K562 (cell line): ENCODE measurements at regions not wholly inside any gene's neighbourhood (a gene's known extent, or its start where the extent isn't known, plus 50 kb on each side); places are given as distances from the start of the nearest gene placed in this dataset.

Source experiments
- ATAC-seq: fragments of 200-7000 bp; cut with Tn5 transposase; 3 replicates; pipeline ENCODE4 v1.9.1; 2020; ENCODE audit warnings: moderate library complexity
- BruUV-seq: library from RNA; stranded (reverse); fragments of 400-500 nt; replicated peaks from 2 replicates; lab custom pipeline; 2021; lab: Mats Ljungman, UMichigan
- CTCF ChIA-PET: fragments of 300-600 bp; formaldehyde crosslinking; extraction: SDS; loops from one replicate; lab custom pipeline; 2021; ENCODE audit warnings: low intra/inter-chr PET ratio; lab: Yijun Ruan, JAX
- POLR2A ChIA-PET: fragments of 300-600, 350-650 bp; sonication (Branson Sonifier 250); formaldehyde crosslinking; extraction: SDS; loops from one replicate; lab custom pipeline; 2021; ENCODE audit warnings: antibody characterized with exemption, inconsistent platforms; lab: Yijun Ruan, JAX
- DNase-seq, 4 experiments: peaks; one replicate each; pipeline versions ENCODE4 v3.0.0 to v3.0.0-alpha.2; 2011 to 2018; ENCODE audit warnings: low spot score in 3 of 4, mixed read lengths in 3 of 4; ENCODE audit errors: extremely low read depth in 1 of 4
- FAIRE-seq: peaks from 2 replicates; lab custom pipeline; 2011; peaks lifted over from hg19 to GRCh38; lab: Jason Lieb, UNC
- H2AFZ ChIP-seq: 2 replicates; pipeline ENCODE4 v1.6.0; 2011; ENCODE audit warnings: low read depth, low read length, control low read depth, inconsistent platforms
- H3K27ac ChIP-seq: fragments of 200-600 bp; 3 replicates; pipeline ENCODE4 v1.8.0; 2011; ENCODE audit warnings: low read depth, mild to moderate bottlenecking, control low read depth, inconsistent platforms, low read length, moderate library complexity, mixed read lengths; ENCODE audit errors: extremely low read depth
- H3K27me3 ChIP-seq, 2 experiments: fragments of 300-600 bp in 1 of 2; 2 replicates in 1 of 2; 3 replicates in 1 of 2; pipeline versions ENCODE4 v1.6.0 to v1.8.0; 2011; ENCODE audit warnings: inconsistent platforms in 2 of 2, low read length in 2 of 2, mild to moderate bottlenecking in 1 of 2, mixed read lengths in 1 of 2, moderate library complexity in 1 of 2; ENCODE audit not compliant: control insufficient read depth in 2 of 2, insufficient read depth in 2 of 2
- H3K36me3 ChIP-seq: fragments of 300-600 bp; 3 replicates; pipeline ENCODE4 v1.8.0; 2011; ENCODE audit warnings: mild to moderate bottlenecking, low read length, inconsistent platforms; ENCODE audit not compliant: control insufficient read depth, insufficient read depth
- H3K4me1 ChIP-seq, 2 experiments: fragments of 200-600 bp in 1 of 2; replicated peaks in 1 of 2; 2 replicates in 1 of 2; 3 replicates in 1 of 2; pipeline versions ENCODE4 v1.5.1 to v1.8.0; 2011; ENCODE audit warnings: inconsistent platforms in 2 of 2, low read length in 2 of 2, mild to moderate bottlenecking in 1 of 2, mixed read lengths in 1 of 2, moderate library complexity in 1 of 2; ENCODE audit not compliant: control insufficient read depth in 2 of 2, insufficient read depth in 2 of 2
- H3K4me2 ChIP-seq: 2 replicates; pipeline ENCODE4 v1.6.1; 2011; ENCODE audit warnings: low read length, control low read depth, inconsistent platforms, mixed read lengths; ENCODE audit not compliant: insufficient read depth
- H3K4me3 ChIP-seq: fragments of 200-600 bp; sonication (generic), shearing (Covaris generic); 2 replicates; pipeline ENCODE4 v1.5.1; 2016; ENCODE audit warnings: control low read depth, inconsistent platforms
- H3K79me2 ChIP-seq: fragments of 200-600 bp; 3 replicates; pipeline ENCODE4 v1.8.0; 2011; ENCODE audit warnings: low read length, inconsistent platforms; ENCODE audit not compliant: control insufficient read depth, insufficient read depth
- H3K9ac ChIP-seq, 2 experiments: 2 replicates each; pipeline versions ENCODE4 v1.6.0 to v1.6.1; 2011; ENCODE audit warnings: low read depth in 2 of 2, low read length in 2 of 2, control low read depth in 1 of 2, inconsistent platforms in 1 of 2, mild to moderate bottlenecking in 1 of 2, mixed read lengths in 1 of 2; ENCODE audit not compliant: insufficient read depth in 1 of 2
- H3K9me1 ChIP-seq: one replicate; pipeline ENCODE4 v1.6.0; 2011; ENCODE audit warnings: inconsistent platforms, mild to moderate bottlenecking, low read length, moderate library complexity; ENCODE audit not compliant: control insufficient read depth, insufficient read depth
- H3K9me3 ChIP-seq: replicated peaks from 2 replicates; pipeline ENCODE4 v1.5.1; 2011; ENCODE audit warnings: low read depth, low read length, inconsistent platforms; ENCODE audit not compliant: control insufficient read depth, insufficient read depth
- H4K20me1 ChIP-seq: replicated peaks from 2 replicates; pipeline ENCODE4 v1.6.1; 2011; ENCODE audit warnings: low read length, inconsistent platforms, mixed read lengths; ENCODE audit not compliant: control insufficient read depth, insufficient read depth
- HMG20A ChIP-seq: fragments of 450-650 bp; formaldehyde crosslinking; conservative IDR thresholded peaks from 2 replicates; pipeline ENCODE4 v1.4.0; 2020; ENCODE audit warnings: mild to moderate bottlenecking, mixed read lengths
- KDM1A ChIP-seq, 2 experiments: fragments of 450-650 bp; IDR thresholded peaks; 2 replicates each; pipeline ENCODE4 v1.6.1; 2016; ENCODE audit warnings: mild to moderate bottlenecking in 2 of 2
- PHF8 ChIP-seq: fragments of 200-600 bp; sonication (generic); IDR thresholded peaks from 2 replicates; pipeline ENCODE4 v1.6.1; 2012; ENCODE audit warnings: mixed run types, mild to moderate bottlenecking, inconsistent platforms, low read length, moderate library complexity, borderline replicate concordance
- PYGO2 ChIP-seq: fragments of 450-650 bp; IDR thresholded peaks from 2 replicates; pipeline ENCODE4 v1.6.1; 2016; ENCODE audit warnings: mild to moderate bottlenecking, missing genetic modification characterization, moderate library complexity, missing compliant biosample characterization
- TBP ChIP-seq: optimal IDR thresholded peaks from 2 replicates; pipeline ENCODE3; 2011; ENCODE audit warnings: low read depth, low read length, improper control_type of control experiment
- ZBTB1 ChIP-seq: sonication (generic); formaldehyde crosslinking; IDR thresholded peaks from 2 replicates; pipeline ENCODE4 v1.8.1; 2023; ENCODE audit warnings: missing genetic modification reagents, low read depth, mild to moderate bottlenecking, borderline replicate concordance
- WGBS: fragments of 100-300 bp; shearing (Covaris generic); methylation state at CpG from one replicate; pipeline ENCODE4 v1.1.6; 2016; ENCODE audit warnings: low coverage, mixed read lengths; ENCODE audit not compliant: insufficient coverage; ENCODE audit errors: missing lambda C conversion rate; 5-methylcytosine and 5-hydroxymethylcytosine counted together
- in situ Hi-C: fragments of 300-500 bp; cut with MboI; formaldehyde crosslinking; loops from 4 replicates; pipeline ENCODE4 v1.15.0; 2018; ENCODE audit warnings: inconsistent platforms, mixed read lengths
- intact Hi-C: fragments of 100-400 bp; cut with micrococcal nuclease; formaldehyde crosslinking; loops from 2 replicates; pipeline ENCODE4 v1.14.2; 2022
- TF ChIP-seq, protein P1 (sequence below): fragments of 450-650 bp; IDR thresholded peaks from 2 replicates; pipeline ENCODE4 v1.6.1; 2017; ENCODE audit warnings: antibody characterized with exemption, mild to moderate bottlenecking
- TF ChIP-seq, protein P2 (sequence below): fragments of 250-450 bp; sonication (Bioruptor Pico); IDR thresholded peaks from 2 replicates; pipeline ENCODE4 v1.4.0; 2020
- TF ChIP-seq, protein P3 (sequence below): fragments of 250-450 bp; sonication (Bioruptor Pico); IDR thresholded peaks from 2 replicates; pipeline ENCODE4 v1.5.0; 2022; ENCODE audit warnings: mild to moderate bottlenecking

DNA sequence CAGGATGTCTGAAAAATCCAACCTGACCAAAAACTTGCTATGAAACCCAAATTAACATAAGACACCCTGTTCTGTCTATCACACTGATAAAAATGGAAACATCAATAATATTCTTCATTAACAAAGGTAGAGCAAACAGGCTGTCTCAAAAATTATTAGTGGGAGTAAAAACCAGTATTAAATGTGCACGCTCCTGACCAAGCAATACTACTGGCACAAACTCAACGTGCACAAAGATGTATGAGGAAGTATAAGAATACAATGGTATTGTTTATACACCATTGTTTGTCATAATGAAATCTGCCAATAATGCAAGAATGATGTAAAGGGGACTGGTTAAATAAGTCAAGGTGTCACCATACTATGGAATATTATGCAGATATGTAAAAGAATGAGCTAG is 288.5 kb downstream of the MN1 start:
- H3K9me3 ChIP-seq = no peaks in the 10 kb centered on the region
- no peaks in the 10 kb centered on the region for H4K20me1 ChIP-seq
- H3K4me2 ChIP-seq = no peak overlapping the region
- H3K4me1 ChIP-seq = no peaks in the 10 kb centered on the region
- in situ Hi-C loops (no loop called here), intact Hi-C loops (no loop called here)
- H3K9ac ChIP-seq = no peak overlapping the region
- no peaks in the 10 kb centered on the region for H3K27me3 ChIP-seq
- no TSS peak for BruUV-seq
- 0% methylated on average over 2 of the region's 2 CpGs for WGBS
- FAIRE-seq (no peak), ATAC-seq (no peak), DNase-seq (no peak)
- no peak overlapping the region for H3K27ac ChIP-seq
- no peaks in the 10 kb centered on the region for H3K36me3 ChIP-seq
- ChIA-PET CTCF (no interaction called here), POLR2A (no interaction called here)
- TF ChIP-seq HMG20A (CRISPR knock-in tag) (no peak), PHF8 (no peak), PYGO2 (tag) (no peak), KDM1A (IDR thresholded peaks at IDR 0.05) (no peak), ZBTB1 (CRISPR knock-in tag) (no peak), TBP (no peak)
- TF ChIP-seq, protein P1, sequence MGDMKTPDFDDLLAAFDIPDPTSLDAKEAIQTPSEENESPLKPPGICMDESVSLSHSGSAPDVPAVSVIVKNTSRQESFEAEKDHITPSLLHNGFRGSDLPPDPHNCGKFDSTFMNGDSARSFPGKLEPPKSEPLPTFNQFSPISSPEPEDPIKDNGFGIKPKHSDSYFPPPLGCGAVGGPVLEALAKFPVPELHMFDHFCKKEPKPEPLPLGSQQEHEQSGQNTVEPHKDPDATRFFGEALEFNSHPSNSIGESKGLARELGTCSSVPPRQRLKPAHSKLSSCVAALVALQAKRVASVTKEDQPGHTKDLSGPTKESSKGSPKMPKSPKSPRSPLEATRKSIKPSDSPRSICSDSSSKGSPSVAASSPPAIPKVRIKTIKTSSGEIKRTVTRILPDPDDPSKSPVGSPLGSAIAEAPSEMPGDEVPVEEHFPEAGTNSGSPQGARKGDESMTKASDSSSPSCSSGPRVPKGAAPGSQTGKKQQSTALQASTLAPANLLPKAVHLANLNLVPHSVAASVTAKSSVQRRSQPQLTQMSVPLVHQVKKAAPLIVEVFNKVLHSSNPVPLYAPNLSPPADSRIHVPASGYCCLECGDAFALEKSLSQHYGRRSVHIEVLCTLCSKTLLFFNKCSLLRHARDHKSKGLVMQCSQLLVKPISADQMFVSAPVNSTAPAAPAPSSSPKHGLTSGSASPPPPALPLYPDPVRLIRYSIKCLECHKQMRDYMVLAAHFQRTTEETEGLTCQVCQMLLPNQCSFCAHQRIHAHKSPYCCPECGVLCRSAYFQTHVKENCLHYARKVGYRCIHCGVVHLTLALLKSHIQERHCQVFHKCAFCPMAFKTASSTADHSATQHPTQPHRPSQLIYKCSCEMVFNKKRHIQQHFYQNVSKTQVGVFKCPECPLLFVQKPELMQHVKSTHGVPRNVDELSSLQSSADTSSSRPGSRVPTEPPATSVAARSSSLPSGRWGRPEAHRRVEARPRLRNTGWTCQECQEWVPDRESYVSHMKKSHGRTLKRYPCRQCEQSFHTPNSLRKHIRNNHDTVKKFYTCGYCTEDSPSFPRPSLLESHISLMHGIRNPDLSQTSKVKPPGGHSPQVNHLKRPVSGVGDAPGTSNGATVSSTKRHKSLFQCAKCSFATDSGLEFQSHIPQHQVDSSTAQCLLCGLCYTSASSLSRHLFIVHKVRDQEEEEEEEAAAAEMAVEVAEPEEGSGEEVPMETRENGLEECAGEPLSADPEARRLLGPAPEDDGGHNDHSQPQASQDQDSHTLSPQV = no peak
- TF ChIP-seq, protein P2, sequence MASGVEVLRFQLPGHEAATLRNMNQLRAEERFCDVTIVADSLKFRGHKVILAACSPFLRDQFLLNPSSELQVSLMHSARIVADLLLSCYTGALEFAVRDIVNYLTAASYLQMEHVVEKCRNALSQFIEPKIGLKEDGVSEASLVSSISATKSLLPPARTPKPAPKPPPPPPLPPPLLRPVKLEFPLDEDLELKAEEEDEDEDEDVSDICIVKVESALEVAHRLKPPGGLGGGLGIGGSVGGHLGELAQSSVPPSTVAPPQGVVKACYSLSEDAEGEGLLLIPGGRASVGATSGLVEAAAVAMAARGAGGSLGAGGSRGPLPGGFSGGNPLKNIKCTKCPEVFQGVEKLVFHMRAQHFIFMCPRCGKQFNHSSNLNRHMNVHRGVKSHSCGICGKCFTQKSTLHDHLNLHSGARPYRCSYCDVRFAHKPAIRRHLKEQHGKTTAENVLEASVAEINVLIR (CRISPR knock-in tag) = no peak
- TF ChIP-seq, protein P3, sequence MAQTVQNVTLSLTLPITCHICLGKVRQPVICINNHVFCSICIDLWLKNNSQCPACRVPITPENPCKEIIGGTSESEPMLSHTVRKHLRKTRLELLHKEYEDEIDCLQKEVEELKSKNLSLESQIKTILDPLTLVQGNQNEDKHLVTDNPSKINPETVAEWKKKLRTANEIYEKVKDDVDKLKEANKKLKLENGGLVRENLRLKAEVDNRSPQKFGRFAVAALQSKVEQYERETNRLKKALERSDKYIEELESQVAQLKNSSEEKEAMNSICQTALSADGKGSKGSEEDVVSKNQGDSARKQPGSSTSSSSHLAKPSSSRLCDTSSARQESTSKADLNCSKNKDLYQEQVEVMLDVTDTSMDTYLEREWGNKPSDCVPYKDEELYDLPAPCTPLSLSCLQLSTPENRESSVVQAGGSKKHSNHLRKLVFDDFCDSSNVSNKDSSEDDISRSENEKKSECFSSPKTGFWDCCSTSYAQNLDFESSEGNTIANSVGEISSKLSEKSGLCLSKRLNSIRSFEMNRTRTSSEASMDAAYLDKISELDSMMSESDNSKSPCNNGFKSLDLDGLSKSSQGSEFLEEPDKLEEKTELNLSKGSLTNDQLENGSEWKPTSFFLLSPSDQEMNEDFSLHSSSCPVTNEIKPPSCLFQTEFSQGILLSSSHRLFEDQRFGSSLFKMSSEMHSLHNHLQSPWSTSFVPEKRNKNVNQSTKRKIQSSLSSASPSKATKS (CRISPR knock-in tag) = no peak
- H3K4me3 ChIP-seq = no peak overlapping the region
- no peak overlapping the region for H2AFZ ChIP-seq
- H3K79me2 ChIP-seq = no peaks in the 10 kb centered on the region
- no peaks in the 10 kb centered on the region for H3K9me1 ChIP-seq
